SHP77 treated with DMSO at 0.1 percent for 48 hours (cell line): ENCODE measurements at regions not wholly inside any gene's neighbourhood (a gene's known extent, or its start where the extent isn't known, plus 50 kb on each side); places are given as distances from the start of the nearest gene placed in this dataset.

Source experiments
- DNase-seq: peaks from one replicate; lab custom pipeline; 2025; lab: John Stamatoyannopoulos, UW

GRCh38 chr1:212225871-212226302 is 59.3 kb upstream of the PPP2R5A start:
- no peak for DNase-seq

DNA sequence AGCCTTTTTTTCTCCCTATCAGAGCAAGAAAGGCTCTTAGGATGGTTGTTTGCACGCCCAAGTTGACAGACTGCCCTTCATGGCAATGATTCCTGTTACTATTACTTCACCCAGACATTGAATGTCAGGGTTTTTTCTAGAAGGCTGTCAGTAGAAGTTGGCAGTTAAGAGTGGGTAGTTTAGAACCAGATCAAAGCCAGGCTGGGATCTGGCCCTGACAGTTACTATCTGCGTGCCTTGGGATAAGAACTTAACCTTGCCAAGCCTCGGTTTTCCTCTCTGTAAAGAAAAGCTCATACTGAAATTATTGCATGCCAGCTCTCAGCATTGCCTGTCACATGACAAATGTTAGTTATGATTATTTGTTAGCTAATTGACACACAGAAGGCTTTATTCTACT is 58.7 kb upstream of the PPP2R5A start:
- no peak for DNase-seq

DNA sequence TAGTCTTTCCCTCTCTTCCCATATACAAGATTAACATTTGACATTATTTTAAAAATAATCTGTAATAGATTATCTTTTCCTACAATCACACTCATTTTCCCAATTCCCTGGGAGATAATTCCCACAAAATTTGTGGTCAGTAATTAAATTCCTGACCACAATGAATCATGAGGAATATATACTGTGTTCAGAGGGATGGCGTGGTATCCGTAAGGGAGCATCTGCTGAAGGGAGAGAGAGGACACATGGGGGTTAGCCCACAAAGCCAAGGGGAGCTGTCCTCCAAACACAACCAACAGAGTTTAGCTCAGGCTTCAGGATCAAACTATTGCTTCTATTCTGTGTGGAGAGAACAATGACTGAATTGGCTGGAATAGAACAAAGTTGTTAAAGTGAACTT is 57.1 kb upstream of the PPP2R5A start:
- DNase-seq: no peak

DNA sequence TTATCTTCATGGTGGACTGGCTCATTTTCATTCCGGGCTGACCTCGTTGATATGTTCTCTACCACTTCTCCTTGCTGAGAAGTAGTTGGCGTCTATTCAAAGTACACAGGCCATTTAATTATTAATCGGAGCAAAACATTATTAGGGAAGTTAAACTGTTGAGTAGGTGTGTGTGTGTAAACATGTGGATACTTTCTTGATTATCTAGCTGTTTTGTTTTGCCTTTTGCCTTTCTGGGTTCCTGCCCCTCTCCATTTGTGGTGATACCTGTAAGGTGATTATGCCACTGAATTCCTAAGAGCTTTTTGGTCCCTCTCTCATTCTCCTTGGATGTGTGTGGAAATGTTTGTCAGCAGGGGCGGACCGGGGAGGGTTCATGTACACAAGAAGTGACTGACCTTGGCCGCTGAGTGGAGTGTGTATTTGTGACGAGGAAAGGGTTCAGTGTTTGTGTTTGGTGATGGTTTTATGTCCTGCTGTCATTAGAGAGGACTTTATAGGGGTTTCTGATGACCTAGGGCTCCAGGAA is 56.6 kb upstream of the PPP2R5A start:
- no peak for DNase-seq

DNA sequence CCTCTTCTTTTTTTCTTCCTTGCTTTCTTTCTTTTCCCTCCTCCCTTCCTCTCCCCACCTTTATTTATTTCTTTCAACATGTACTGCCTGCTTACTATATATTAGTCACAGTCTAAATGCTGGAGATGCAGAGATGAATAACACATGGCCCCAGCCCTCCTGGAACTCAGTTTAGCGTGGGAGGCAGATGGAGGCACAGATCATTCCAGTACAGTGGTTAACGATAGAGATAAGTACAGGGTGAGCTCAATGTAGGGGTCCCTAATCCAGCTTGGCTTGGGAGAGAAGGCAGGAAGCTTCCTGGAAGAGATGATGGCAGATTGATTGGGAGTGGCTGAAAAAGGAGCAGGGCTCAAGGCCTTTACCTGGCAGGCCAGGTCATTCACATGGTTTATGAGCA is 55.6 kb upstream of the PPP2R5A start:
- DNase-seq: no peak

GRCh38 chr1:212230329-212230728 is 54.9 kb upstream of the PPP2R5A start:
- no peak for DNase-seq

GRCh38 chr1:212231372-212231771 is 53.8 kb upstream of the PPP2R5A start:
- DNase-seq: no peak

GRCh38 chr1:212232090-212232489 is 53.1 kb upstream of the PPP2R5A start:
- DNase-seq: no peak

DNA sequence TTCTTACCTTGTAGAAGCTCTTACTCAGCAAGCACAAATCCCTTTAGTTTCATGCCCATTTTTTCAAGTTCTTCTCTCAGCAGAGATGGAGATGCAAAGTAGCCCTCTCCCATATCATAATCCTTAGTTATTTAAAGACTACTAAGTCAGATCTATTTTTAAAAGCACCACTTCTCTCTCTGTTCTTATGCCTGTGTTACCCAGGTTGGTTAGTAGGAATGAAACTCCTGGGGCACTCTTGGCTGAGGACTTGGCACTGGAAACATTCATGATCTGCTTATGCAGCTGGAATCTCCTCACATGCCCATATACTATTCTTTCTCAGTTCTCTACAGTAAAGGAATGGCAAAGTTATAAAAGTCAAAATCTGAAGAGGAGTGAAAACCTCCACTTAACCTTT is 51.9 kb upstream of the PPP2R5A start:
- DNase-seq: no peak

DNA sequence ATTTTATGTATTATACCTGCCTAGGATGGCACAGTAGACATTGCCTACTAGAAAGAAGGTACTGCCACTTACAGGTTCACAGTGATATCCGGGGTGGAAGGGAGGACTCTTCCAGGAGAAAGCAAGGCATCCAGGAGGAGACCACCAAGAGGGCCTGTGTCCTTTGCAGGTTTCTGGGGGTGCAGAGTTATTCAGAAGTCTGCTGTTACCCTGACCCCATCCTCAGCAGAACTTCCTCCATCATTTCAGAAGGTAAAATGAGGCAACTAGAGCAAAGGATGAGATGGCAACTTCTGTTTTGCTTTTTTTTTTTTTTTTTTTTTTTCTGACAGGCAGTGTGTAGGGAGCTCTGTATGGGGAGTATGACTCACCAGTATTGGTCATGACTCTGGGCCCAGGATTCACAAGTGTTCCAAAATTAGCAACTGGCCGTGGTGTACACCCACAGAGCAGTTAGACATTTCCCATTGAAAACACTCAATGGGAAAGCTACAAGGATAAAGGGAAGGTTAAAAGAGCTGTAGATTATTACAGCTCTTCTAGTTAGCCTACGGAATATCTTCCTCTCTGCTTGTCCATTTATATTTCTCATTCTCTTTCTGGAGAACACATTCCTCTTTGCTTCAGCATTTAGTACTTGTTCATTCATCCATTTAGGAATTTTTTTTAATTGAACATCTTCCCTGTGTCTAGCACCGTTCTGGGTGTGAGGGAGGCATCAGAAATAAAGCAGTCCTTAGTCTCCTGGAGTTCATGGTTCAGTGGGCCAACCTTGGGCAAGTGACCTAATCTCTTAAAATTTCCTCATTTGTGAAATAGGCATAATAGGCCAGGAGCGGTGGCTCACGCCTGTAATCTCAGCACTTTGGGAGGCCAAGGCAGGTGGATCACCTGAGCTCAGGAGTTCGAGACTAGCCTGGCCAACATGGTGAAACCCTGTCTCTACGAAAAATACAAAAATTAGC is 50.5 kb upstream of the PPP2R5A start:
- peak; percentile 59 for DNase-seq
